Astrocyte of the hippocampus (primary cell): ENCODE measurements at regions not wholly inside any gene's neighbourhood (a gene's known extent, or its start where the extent isn't known, plus 50 kb on each side); places are given as distances from the start of the nearest gene placed in this dataset.
A peak's percentile ranks its signal among the peaks of the same experiment; 100 is the strongest.

Experiments used
- DNase-seq: peaks from one replicate; pipeline ENCODE4 v3.0.0; 2011; ENCODE audit warnings: low read depth, low spot score

GRCh38 chr2:114065731-114066130 lies 175.8 kb downstream of the ACTR3 start:
- no peak for DNase-seq

DNA sequence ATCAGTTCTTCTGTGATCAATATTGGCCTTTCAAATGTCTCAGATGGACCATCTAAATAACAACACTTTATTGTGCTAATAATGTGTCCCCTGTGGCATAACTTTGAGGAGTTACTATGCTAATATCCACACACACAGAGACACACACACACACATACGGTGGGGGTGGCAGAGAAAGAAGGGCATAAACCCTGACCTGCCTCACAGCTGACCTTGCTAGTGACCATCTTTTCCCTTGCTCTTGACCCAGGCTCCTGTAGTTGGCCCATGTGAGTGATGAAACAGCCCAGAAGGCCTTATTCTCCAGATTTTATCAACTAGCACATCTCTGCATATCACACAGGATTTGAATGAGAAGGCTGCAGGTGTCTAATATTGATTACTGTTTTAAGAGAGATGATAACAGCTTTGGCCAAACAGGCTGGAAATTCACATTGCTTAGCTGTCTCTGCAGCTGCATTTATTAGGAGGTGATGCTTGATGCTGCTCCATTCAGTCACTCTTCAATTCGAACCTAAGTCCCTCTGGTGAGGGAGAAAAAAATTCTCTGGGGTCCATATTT lies 176.4 kb downstream of the ACTR3 start:
- no peak for DNase-seq

- peak; percentile 31 for DNase-seq
Observed at GRCh38 chr2:114068438-114068837, 178.5 kb downstream of the ACTR3 start.

DNA sequence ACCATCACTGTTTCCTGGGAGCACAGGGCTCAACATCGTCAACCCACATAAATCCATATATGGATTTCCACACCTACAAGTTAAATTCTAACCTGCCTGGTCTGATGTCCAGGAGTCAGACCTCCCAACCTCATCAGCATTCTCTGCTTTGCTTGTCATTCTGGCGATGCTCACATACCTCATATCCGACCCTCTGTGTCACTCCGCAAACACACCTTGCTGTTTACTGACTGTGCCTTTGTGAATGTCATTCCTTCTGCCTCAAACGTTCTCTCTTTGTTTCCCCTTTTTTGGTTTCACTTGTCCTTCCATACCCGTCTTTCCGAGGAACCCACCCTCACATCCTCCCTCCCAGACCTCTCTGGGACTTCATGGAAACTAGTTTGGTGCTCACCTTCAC lies 187.1 kb downstream of the ACTR3 start:
- no peak for DNase-seq

DNA sequence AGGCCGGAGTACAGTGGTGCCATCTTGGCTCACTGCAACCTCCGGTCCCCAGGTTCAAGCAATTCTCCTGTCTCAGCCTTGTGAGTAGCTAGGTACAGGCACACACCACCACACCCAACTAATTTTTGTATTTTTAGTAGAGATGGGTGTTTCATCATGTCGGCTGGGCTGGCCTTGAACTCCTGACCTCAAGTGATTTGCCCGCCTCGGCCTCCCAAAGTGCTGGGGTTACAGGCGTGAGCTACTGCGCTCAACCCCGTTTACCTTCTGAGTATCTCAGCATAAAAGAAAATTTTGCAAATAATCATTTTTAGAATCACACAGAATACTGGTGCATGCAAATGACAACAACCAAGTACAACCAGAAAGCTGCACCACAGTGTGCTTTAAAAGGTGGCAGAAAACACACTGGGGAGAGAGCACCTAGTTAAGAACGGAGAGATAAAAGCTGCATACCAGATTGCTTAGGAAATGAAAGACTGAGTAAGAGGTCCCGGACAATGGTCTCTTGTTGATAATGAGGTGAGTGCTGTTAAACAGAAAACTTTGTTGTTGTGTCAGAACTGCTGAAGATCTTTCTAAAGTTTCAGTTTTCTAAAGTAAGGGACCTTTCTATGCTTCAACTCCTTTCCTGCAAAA lies 189.6 kb downstream of the ACTR3 start:
- DNase-seq: no peak

DNA sequence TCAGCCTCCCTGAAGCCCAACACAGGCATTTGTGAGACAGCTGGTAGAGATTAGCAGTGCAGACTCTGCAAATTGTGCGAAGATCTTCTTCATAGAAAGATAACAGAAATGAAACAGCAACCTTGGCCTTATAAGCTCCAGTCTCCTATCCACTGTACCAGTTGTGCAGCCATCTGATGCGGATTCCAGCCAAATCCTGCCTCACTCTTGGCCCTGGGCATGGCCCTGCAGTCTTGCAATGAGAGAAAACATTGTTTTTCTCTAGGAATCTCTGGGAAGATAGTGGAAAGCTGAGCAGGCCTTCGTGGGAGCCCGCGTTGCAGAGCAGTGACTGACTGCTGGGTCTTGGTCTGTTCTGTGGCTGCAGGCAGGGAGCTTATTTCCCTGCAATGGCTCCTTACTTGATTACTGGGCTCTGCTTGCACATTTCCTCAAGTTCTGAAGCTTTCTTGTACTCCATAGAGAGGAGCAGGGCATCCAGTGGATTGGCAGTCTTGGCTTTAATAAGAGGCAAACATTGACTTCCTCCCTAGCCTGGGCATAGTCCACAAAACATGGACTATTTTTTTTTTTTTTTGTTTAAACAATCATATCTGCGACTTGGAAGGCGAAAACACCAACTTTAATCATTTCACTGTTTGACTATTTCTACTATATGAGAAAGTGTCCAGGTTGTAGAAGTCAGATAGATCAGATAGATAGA lies 193.0 kb downstream of the ACTR3 start:
- no peak for DNase-seq

DNA sequence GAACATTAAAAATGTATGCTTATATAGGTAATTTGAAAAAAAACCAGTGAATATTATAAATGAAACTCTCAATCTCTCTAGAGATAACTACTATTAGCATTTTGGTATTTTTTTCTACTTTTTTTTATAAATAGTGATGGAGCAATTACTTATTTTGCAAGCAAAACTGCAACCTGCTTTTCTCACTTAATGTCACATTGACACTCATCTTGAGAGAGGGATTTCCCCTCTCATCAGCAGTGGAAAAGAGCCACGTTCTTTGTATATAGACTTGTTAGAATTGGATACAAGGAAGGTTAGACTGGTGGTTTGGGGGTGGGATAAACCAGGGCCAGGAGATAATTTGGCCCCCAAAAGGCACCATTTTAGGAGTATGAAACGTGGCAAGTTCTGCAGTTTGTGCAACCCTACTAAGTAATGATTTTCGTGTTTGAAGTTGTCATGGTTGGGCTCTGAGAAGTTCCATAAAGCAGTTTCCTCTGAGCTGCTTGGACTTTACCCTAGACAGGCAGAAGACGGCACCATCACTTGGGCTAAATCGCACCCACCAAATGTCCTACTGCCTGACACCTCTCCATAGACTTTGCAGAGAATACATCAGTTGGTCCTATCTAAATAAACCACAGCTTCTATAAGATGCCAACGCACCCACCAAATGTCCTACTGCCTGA lies 194.0 kb downstream of the ACTR3 start:
- DNase-seq: no peak

- DNase-seq: no peak
Observed at GRCh38 chr2:114085238-114085637, 195.3 kb downstream of the ACTR3 start.

GRCh38 chr2:114085992-114086391 lies 196.1 kb downstream of the ACTR3 start:
- no peak for DNase-seq

GRCh38 chr2:114089636-114090319 lies 199.9 kb downstream of the ACTR3 start:
- DNase-seq: peak; percentile 5

DNA sequence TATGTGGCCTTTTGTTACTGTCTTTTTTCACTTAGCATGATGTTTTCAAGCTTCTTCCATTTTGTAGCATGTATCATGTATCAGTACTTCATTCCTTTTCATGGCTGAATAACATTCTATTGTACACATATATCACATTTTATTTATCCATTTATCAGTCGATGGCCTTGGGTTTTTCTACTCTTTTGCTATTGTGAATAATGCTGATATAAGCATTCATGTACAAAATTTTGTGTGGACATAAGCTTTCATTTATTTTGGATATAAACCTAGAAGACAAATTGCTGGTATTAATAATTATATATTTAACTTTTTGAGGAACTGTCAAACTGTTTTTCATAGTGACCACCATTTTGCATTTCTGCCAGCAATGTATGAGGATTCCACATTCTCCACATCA lies 201.1 kb downstream of the ACTR3 start:
- no peak for DNase-seq

- DNase-seq: no peak
Observed at GRCh38 chr2:114108249-114108648, 218.4 kb downstream of the ACTR3 start.

DNA sequence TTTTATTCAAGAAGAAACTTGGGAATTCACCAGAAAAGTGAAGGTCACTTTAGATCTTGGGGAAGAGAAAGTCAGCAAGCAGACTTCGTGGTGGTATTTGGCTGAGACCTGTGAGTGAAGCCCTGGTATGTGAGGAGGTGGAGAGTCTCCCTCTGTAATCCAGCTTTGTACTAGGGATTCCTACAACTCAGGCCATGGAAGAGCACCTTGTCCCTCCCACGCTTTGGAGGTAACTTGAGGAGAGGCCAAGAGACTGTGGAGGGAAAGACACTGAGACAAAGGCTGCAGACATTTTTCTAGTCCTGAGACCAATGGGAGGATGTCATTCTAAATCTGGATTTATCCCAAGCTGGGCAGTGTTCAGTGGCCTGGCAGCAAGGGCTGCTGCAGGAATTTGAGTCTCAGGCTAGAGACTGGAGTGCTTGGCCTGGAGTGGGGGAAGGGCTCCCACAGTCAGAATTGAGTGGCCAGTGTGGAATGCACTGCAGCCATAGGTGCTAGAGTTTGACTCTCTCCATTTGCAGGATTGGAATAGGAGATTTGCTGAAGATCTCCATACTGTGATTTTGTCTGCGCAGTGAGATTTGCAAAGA lies 219.0 kb downstream of the ACTR3 start:
- peak; percentile 7 for DNase-seq

GRCh38 chr2:114111329-114111728 lies 221.4 kb downstream of the ACTR3 start:
- no peak for DNase-seq

DNA sequence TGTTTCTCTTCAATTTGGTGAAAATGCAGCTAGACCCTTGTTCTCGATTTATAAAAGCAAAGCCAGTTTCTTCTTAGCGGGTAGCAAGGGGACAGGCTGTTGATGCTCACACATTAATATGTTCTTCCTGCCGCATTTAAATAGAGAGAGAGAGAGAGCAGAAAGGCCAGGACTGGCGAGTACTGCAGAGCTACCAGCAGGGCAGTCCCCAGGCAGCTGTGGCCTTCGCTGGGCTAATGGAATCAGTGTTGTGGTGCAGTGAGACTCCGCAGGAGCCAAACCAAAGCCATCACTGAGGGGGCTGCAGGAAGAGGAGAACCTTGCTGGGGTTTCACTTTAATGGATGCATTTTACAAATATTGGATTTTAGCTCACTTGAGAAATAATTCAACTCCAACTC lies 223.6 kb downstream of the ACTR3 start:
- DNase-seq: no peak

DNA sequence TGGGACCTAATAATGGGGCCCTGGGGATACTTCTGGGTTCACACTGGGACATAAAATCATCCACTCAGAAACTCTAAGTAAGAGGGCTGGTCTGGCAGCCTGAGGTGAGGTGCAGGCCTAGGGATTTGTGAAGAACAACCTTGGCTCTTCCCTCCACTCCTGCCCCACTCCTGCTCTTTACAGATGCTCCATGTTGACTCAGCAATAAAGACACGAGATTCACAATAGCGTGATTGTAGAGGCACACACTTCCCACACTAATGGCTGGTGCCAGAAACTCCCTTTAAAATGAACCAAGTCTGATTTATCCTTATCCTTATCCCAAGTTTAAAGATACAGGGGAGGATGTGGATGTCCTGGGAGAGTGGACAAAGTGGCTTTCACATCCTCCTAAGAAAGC lies 228.2 kb downstream of the ACTR3 start:
- no peak for DNase-seq

- no peak for DNase-seq
Observed at GRCh38 chr2:114119862-114120261, 230.0 kb downstream of the ACTR3 start.

GRCh38 chr2:114122930-114123329 lies 233.0 kb downstream of the ACTR3 start:
- DNase-seq: no peak

DNA sequence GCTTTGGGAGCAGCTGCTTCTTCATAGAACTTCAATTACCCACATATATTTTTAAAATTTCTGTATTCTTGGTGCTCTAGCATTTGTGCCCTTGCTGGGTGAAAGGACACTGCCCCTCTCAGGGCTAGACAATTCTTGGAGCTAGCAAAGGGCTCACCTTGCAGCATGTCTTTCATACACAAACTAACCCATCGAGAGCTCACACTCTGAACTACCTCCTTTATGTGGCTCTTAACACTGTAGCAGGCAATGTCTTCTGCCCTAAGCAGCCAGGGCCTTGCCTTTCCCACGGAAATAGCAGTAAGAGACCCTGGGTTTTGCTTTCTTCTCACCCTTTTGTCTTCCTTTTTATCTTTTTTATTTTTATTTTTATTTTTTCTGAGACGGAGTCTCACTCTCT lies 234.0 kb downstream of the ACTR3 start:
- DNase-seq: no peak

GRCh38 chr2:114127372-114127771 lies 237.5 kb downstream of the ACTR3 start:
- DNase-seq: peak; percentile 4

DNA sequence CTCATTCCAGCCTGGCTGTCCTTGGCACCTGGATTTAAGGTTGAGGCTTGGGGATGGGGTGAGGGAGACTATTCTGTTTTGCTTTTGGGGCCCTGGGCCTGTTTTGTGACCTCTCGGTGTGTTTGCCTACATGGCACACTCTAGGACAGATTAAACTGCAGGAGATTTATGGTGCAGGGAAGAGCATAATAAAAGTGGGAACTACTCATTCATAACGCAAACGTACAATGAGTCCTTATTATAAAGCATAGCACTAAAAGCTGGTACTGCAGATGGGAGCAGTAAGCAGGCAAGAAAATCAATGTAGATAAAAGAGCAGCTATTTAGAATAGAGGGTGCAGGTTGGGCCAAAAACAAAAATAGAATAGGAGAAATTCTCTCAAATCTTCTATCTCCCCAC lies 238.4 kb downstream of the ACTR3 start:
- no peak for DNase-seq

DNA sequence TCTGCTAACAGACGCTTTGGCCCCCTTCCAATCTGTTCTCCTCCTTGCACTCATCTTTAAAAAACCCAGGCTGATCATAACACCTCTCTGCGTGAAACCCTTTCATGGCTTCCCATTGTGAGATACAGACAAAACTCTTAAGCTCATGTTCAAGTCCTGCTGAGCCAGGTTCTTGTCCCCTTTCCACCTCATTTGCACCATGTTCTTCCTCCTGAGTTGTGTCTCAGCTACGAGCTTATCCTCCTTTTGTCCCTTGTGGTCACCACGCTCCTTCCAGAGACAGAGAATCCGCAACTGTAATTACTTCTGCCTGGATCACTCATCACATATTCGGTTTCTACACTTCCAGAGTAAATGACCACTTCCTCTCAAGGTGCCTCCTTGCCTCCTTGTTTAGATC lies 238.8 kb downstream of the ACTR3 start:
- DNase-seq: no peak
